ENCODE measurements at regions not wholly inside any gene's neighbourhood (a gene's known extent, or its start where the extent isn't known, plus 50 kb on each side); places are given as distances from the start of the nearest gene placed in this dataset.
"Not testable (repeated sequence)": the region's sequence is repeated elsewhere in the genome, so short reads cannot be mapped to it uniquely, and the experiment has no call there.

DNA sequence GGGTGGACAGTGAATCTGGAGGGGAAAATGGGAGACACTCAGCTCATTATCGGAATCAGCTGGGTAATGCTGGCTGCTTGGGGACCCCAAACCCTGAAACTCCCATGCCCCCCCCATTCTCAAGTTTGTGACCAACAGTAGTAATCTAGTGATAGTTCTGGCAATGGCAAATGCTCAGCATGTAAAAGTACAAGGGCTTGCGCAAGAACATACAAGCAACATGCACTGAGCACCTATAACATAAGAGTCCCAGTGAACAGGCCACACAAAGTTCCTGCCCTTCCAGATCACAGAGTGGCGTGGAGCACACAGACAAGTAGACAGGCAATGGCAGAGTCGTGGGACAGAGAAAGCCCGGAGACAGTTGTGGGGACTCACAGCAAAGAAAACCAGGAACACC is 407.9 kb downstream of the MED13L start:
- H3K27me3 Mint-ChIP-seq: peaks cover 18% of the 10 kb centered on the region
- DNase-seq: no peak
- H3K27ac Mint-ChIP-seq: no peak overlapping the region
- no peak overlapping the region for H3K4me3 Mint-ChIP-seq
- no peaks in the 10 kb centered on the region for H3K36me3 Mint-ChIP-seq (ENCODE audit: low read depth)
- no peaks in the 10 kb centered on the region for H3K4me1 Mint-ChIP-seq (ENCODE audit: low read depth)
- H3K9me3 Mint-ChIP-seq: no peaks in the 10 kb centered on the region
- ChIA-PET CTCF (no interaction called here), POLR2A (no interaction called here)
- TF ChIP-seq, protein P1, sequence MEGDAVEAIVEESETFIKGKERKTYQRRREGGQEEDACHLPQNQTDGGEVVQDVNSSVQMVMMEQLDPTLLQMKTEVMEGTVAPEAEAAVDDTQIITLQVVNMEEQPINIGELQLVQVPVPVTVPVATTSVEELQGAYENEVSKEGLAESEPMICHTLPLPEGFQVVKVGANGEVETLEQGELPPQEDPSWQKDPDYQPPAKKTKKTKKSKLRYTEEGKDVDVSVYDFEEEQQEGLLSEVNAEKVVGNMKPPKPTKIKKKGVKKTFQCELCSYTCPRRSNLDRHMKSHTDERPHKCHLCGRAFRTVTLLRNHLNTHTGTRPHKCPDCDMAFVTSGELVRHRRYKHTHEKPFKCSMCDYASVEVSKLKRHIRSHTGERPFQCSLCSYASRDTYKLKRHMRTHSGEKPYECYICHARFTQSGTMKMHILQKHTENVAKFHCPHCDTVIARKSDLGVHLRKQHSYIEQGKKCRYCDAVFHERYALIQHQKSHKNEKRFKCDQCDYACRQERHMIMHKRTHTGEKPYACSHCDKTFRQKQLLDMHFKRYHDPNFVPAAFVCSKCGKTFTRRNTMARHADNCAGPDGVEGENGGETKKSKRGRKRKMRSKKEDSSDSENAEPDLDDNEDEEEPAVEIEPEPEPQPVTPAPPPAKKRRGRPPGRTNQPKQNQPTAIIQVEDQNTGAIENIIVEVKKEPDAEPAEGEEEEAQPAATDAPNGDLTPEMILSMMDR (IDR thresholded peaks at IDR 0.05): no peak
- no peak for ATAC-seq
- intact Hi-C loops (cut with micrococcal nuclease): no loop called here

DNA sequence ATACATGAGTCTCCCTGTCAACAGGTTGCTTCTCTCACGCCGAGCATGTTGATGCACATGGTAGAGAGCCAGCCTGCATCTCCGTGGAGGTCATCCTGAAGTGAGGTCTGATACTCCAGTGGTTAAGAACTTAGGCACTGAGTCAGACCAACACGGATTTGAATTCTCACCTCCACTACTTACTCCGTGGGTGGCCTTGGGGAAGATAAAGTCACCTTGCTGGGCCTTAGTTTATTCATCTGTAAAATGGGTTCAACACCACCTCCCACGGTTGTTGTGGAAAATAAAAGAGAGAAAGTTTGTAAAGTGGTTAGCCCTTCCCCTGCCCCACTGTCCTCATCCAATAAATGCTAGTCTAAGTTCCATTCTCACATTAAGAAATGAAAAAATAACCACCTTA is 408.9 kb downstream of the MED13L start:
- Mint-ChIP-seq H3K4me1 (ENCODE audit: low read depth) (no peaks in the 10 kb centered on the region), H3K36me3 (ENCODE audit: low read depth) (no peaks in the 10 kb centered on the region), H3K27me3 (peaks cover 18% of the 10 kb centered on the region), H3K27ac (no peak overlapping the region), H3K4me3 (no peak overlapping the region), H3K9me3 (no peaks in the 10 kb centered on the region)
- ChIA-PET POLR2A (no interaction called here), CTCF (interaction anchor here (1.2 kb wide), 1 partner anchor 1989 kb away, joined by 3 read pairs; no protein-coding TSS in a partner anchor)
- intact Hi-C loops (cut with micrococcal nuclease): no loop called here
- DNase-seq (no peak), ATAC-seq (no peak)
- TF ChIP-seq, protein P1 (IDR thresholded peaks at IDR 0.05): no peak

DNA sequence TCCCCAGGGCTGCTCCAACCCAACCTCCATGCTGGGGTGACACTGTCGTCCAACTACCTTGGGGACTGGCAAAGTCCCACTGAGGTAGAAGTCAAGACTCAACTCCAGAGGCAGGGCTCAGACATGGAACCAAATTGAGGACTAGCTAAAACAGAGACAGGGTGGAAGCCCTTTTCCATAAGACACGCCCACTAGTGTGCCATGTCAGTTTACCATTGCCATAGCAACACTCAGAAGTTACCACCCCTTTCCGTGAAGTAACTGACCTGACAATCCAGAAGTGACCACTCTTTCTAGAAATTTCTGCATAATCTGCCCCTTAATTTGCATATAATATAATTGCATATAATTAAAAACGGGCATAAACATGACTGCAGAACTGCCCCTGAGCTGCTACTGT is 409.6 kb downstream of the MED13L start:
- POLR2A ChIA-PET: no interaction called here
- intact Hi-C loops (cut with micrococcal nuclease): no loop called here
- no peak overlapping the region for H3K4me3 Mint-ChIP-seq

DNA sequence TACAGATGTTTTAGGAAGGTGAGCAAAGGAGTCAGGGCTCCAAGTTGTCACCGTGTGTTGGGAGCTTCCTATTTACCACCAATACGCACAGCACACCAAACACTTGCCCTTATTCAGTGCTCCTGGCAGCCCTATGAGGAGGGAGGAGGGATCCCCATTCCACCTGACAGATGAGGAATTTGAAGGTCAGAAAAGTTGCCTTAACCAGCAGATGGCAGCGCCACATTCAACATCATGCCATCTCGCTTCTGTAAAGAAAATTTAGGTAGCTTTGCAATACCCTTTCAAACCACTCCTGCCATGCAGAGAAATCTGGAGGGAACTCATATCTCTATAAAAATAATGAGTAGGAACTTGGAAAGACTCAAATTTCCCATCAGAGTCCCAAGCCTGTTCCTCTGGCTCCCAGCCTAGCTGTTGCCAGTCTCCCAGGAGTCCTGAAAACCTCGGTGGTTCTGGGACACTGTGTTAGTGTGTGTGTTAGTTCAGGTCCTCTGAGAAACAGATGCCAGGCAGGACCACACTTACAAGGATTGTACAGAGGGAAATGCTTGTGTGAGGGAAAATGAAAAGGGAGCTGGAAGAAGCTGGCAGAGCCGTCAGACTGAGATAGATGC is 410.5 kb downstream of the MED13L start:
- no peak for ATAC-seq
- TF ChIP-seq, protein P1 (IDR thresholded peaks at IDR 0.05): no peak

More for the DNA sequence above, 409.6 kb downstream of the MED13L start:
- CTCF ChIA-PET: no interaction called here
- Mint-ChIP-seq H3K27ac (no peak overlapping the region), H3K36me3 (ENCODE audit: low read depth) (no peaks in the 10 kb centered on the region), H3K9me3 (no peaks in the 10 kb centered on the region), H3K27me3 (peaks cover 17% of the 10 kb centered on the region), H3K4me1 (ENCODE audit: low read depth) (no peaks in the 10 kb centered on the region)
- TF ChIP-seq, protein P1 (IDR thresholded peaks at IDR 0.05): no peak
- ATAC-seq (no peak), DNase-seq (no peak)

DNA sequence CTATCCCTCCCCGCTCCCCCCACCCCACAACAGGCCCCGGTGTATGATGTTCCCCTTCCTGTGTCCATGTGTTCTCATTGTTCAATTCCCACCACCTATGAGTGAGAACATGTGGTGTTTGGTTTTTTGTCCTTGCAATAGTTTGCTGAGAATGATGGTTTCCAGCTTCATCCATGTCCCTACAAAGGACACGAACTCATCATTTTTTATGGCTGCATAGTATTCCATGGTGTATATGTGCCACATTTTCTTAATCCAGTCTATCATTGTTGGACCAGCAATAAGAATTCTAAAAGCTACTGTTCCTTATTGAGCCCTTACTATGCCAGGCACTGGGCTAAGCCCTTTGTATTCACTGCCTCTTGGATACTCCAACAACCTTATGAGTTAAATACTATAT is 411.2 kb downstream of the MED13L start:
- ChIA-PET CTCF (interaction anchor here (0.9 kb wide), 1 partner anchor 13 kb away, joined by 3 read pairs; no protein-coding TSS in a partner anchor), POLR2A (interaction anchor here (0.6 kb wide), 1 partner anchor 9 kb away, joined by 3 read pairs; no protein-coding TSS in a partner anchor)
- DNase-seq; ATAC-seq; H3K4me3 Mint-ChIP-seq; H3K4me1 Mint-ChIP-seq (ENCODE audit: low read depth); intact Hi-C loops (cut with micrococcal nuclease); H3K27ac Mint-ChIP-seq; H3K36me3 Mint-ChIP-seq (ENCODE audit: low read depth); H3K9me3 Mint-ChIP-seq: not testable (repeated sequence)
- peaks cover 21% of the 10 kb centered on the region for H3K27me3 Mint-ChIP-seq

More for the DNA sequence above, 410.5 kb downstream of the MED13L start:
- Mint-ChIP-seq H3K27ac (no peak overlapping the region), H3K36me3 (ENCODE audit: low read depth) (no peaks in the 10 kb centered on the region), H3K9me3 (no peaks in the 10 kb centered on the region), H3K4me1 (ENCODE audit: low read depth) (no peaks in the 10 kb centered on the region), H3K27me3 (peaks cover 17% of the 10 kb centered on the region), H3K4me3 (no peak overlapping the region)
- ChIA-PET CTCF (interaction anchor here (0.9 kb wide), 1 partner anchor 13 kb away, joined by 3 read pairs; no protein-coding TSS in a partner anchor), POLR2A (no interaction called here)
- DNase-seq: no peak
- intact Hi-C loops (cut with micrococcal nuclease): no loop called here

All from activated CD8-positive, alpha-beta T cell treated with anti-CD3 and anti-CD28 coated beads for 36 hours (primary cell).